Right lobe of liver (tissue), 6 donors: ENCODE measurements at regions not wholly inside any gene's neighbourhood (a gene's known extent, or its start where the extent isn't known, plus 50 kb on each side); places are given as distances from the start of the nearest gene placed in this dataset.

ENCODE experiments used
- ATAC-seq, 4 donors: fragments of 200-7000 bp; cut with Tn5 transposase; one replicate each; pipeline ENCODE4 v1.9.1; 2020; ENCODE audit warnings: mild to moderate bottlenecking in 4 of 4, moderate library complexity in 4 of 4
- DNase-seq, 3 donors: peaks; one replicate each; pipeline ENCODE4 v3.0.0-alpha.2; 2020
- H3K27ac ChIP-seq, 3 donors: fragments of 200-600 bp; one replicate each; pipeline ENCODE4 v1.8.0; 2022
- H3K27me3 ChIP-seq, 2 donors: fragments of 200-600 bp; one replicate each; pipeline ENCODE4 v1.8.0; 2022
- H3K36me3 ChIP-seq, 4 donors: fragments of 200-600 bp; sonication (generic) in 1 of 4; one replicate each; pipeline versions ENCODE4 v1.5.1 to v1.8.0; 2017 to 2022; ENCODE audit warnings: control low read depth in 1 of 4
- H3K4me1 ChIP-seq, 4 donors: fragments of 200-600 bp; sonication (generic) in 1 of 4; one replicate each; pipeline versions ENCODE4 v1.5.1 to v1.8.0; 2017 to 2022; ENCODE audit warnings: control low read depth in 1 of 4
- H3K4me3 ChIP-seq, 3 donors: fragments of 200-600 bp; one replicate each; pipeline ENCODE4 v1.8.0; 2022
- H3K9me3 ChIP-seq, 4 donors: fragments of 200-600 bp; sonication (generic) in 1 of 4; one replicate each; pipeline versions ENCODE4 v1.5.1 to v1.8.0; 2017 to 2022; ENCODE audit warnings: control low read depth in 1 of 4
- POLR2A ChIP-seq: fragments of 450-650 bp; IDR thresholded peaks from one replicate; pipeline ENCODE4 v1.6.1; 2017; ENCODE audit warnings: antibody characterized with exemption, mild to moderate bottlenecking
- WGBS: methylation state at CpG from one replicate; pipeline ENCODE4 v1.1.6; 2018; ENCODE audit warnings: low coverage, low lambda C conversion rate; ENCODE audit not compliant: insufficient coverage; ENCODE audit errors: missing lambda C conversion rate; 5-methylcytosine and 5-hydroxymethylcytosine counted together
- intact Hi-C, 2 donors: fragments of 100-400 bp; cut with DNase I; formaldehyde crosslinking; loops; one replicate each; pipeline versions ENCODE4 v1.11.2 to v1.14.1; 2022
- TF ChIP-seq, protein P1 (sequence below), 4 donors: fragments of 200-600 bp in 3 of 4; fragments of 450-650 bp in 1 of 4; IDR thresholded peaks; one replicate each; pipeline versions ENCODE4 v1.5.1 to v1.8.0; 2016 to 2022; ENCODE audit warnings: antibody characterized with exemption in 4 of 4, mild to moderate bottlenecking in 2 of 4
- donor health status: DM: no; HTN: yes; CAD: no.
- donor health status: DM: no; HTN: no; CAD: no.
- donor health status: DM: no; HTN: no; CAD: no.
- donor health status: DM: no; HTN: yes; CAD: no.
- donor health status: DM: no; HTN: yes; CAD: no.

- no peaks in the 10 kb centered on the region for H3K9me3 ChIP-seq
- H3K4me3 ChIP-seq, result no peak overlapping the region
- no peaks in the 10 kb centered on the region for H3K27me3 ChIP-seq
- H3K27ac ChIP-seq, result no peak overlapping the region
- no peaks in the 10 kb centered on the region for H3K36me3 ChIP-seq
- intact Hi-C loops, result no loop called here
- no peaks in the 10 kb centered on the region for H3K4me1 ChIP-seq
- ATAC-seq (no peak), DNase-seq (no peak)
- TF ChIP-seq, protein P1, sequence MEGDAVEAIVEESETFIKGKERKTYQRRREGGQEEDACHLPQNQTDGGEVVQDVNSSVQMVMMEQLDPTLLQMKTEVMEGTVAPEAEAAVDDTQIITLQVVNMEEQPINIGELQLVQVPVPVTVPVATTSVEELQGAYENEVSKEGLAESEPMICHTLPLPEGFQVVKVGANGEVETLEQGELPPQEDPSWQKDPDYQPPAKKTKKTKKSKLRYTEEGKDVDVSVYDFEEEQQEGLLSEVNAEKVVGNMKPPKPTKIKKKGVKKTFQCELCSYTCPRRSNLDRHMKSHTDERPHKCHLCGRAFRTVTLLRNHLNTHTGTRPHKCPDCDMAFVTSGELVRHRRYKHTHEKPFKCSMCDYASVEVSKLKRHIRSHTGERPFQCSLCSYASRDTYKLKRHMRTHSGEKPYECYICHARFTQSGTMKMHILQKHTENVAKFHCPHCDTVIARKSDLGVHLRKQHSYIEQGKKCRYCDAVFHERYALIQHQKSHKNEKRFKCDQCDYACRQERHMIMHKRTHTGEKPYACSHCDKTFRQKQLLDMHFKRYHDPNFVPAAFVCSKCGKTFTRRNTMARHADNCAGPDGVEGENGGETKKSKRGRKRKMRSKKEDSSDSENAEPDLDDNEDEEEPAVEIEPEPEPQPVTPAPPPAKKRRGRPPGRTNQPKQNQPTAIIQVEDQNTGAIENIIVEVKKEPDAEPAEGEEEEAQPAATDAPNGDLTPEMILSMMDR (IDR thresholded peaks at IDR 0.05), result no peak
- no peak for TF ChIP-seq POLR2A
- 50% methylated on average over 1 of the region's 1 CpG for WGBS
These were observed 258.7 kb downstream of the HTR1B start for GRCh38 chr6:77204555-77204954.

- H3K36me3 ChIP-seq, result no peaks in the 10 kb centered on the region
- intact Hi-C loops, result no loop called here
- ATAC-seq, result no peak
- no peaks in the 10 kb centered on the region for H3K4me1 ChIP-seq
- no peak overlapping the region for H3K27ac ChIP-seq
- no peak overlapping the region for H3K4me3 ChIP-seq
- no peaks in the 10 kb centered on the region for H3K27me3 ChIP-seq
- TF ChIP-seq, protein P1 (IDR thresholded peaks at IDR 0.05), result no peak
- no peak for TF ChIP-seq POLR2A
- WGBS, result 33% methylated on average over 3 of the region's 3 CpGs
- no peaks in the 10 kb centered on the region for H3K9me3 ChIP-seq
- no peak for DNase-seq
These were observed 279.8 kb downstream of the HTR1B start for GRCh38 chr6:77183447-77183846.

DNA sequence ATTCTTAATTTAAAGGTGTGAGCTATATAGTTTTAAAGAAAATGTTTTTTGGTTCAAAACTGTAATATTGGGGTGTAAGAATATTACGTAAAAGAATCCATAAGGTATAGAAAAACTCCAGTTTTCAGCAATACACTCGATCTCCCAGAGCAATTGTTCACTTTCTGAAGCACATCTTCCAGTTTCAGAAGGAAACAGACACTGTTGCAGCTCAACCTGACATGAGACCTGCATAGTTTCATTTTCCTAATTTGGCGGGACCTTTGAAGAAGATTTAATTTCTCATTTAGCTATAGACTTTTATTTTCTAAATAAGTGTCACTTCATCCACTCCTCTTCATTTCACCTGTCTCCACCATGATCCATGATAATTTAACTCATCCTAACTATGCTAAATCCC is 281.5 kb downstream of the HTR1B start:
- intact Hi-C loops, result no loop called here
- WGBS, result 47% methylated on average over 3 of the region's 3 CpGs
- Histone ChIP-seq H3K9me3 (no peaks in the 10 kb centered on the region), H3K4me3 (no peak overlapping the region), H3K27ac (no peak overlapping the region), H3K4me1 (no peaks in the 10 kb centered on the region), H3K36me3 (no peaks in the 10 kb centered on the region), H3K27me3 (no peaks in the 10 kb centered on the region)
- no peak for ATAC-seq
- TF ChIP-seq POLR2A, result no peak
- TF ChIP-seq, protein P1 (IDR thresholded peaks at IDR 0.05), result no peak
- no peak for DNase-seq

DNA sequence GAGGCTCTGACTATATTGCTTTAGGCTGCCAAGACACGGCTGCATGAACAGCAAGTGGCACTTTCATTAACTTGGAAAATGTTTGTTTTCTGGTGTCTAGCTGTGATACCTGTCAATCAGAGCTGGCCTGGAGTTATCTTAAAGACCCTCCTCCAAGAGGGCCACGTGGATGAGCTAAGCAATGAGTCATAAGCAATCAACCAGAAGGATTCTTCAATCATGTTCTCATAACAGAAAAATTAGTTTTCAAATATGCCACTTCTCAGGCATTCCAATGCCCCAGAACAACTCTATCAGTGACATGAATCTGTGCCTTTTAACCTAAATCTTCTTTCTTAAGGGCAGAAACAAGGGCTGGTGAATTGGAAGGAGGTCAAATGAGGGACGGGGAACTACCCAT is 283.0 kb downstream of the HTR1B start:
- Histone ChIP-seq H3K4me3 (no peak overlapping the region), H3K27me3 (no peaks in the 10 kb centered on the region), H3K4me1 (no peaks in the 10 kb centered on the region), H3K9me3 (no peaks in the 10 kb centered on the region), H3K27ac (no peak overlapping the region), H3K36me3 (no peaks in the 10 kb centered on the region)
- WGBS, result 26% methylated on average over 3 of the region's 3 CpGs
- intact Hi-C loops, result no loop called here
- no peak for ATAC-seq
- DNase-seq, result no peak
- TF ChIP-seq POLR2A, result no peak
- TF ChIP-seq, protein P1 (IDR thresholded peaks at IDR 0.05), result no peak

DNA sequence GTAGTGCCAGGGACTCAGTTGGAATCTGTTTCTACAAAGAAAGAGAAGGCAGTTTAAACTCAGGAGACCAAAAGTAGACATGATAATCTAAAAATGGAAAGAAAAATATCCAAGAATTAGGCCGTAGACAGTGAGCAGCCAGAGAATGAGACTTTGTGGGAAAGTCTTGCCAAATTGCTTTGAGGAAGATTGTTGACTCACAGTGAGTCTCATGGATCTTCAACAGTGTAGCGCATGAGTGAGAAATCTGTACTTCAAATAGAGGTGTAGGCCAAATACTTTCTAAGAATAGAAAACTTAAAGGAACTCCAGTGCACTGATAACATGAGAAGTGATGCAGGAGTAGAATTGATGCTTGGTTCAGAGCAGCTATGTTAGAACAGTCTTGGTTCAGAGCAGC is 284.5 kb downstream of the HTR1B start:
- 50% methylated on average over 2 of the region's 2 CpGs for WGBS

More for the DNA sequence above, 284.5 kb downstream of the HTR1B start:
- H3K27me3 ChIP-seq, result no peaks in the 10 kb centered on the region
- H3K27ac ChIP-seq, result no peak overlapping the region
- no peak overlapping the region for H3K4me3 ChIP-seq
- ATAC-seq (no peak), DNase-seq (no peak)
- TF ChIP-seq POLR2A, result no peak
- TF ChIP-seq, protein P1 (IDR thresholded peaks at IDR 0.05), result no peak
- H3K36me3 ChIP-seq, result no peaks in the 10 kb centered on the region
- intact Hi-C loops, result no loop called here
- no peaks in the 10 kb centered on the region for H3K9me3 ChIP-seq
- H3K4me1 ChIP-seq, result no peaks in the 10 kb centered on the region
